GM18870 (cell line): ENCODE measurements at regions not wholly inside any gene's neighbourhood (a gene's known extent, or its start where the extent isn't known, plus 50 kb on each side); places are given as distances from the start of the nearest gene placed in this dataset.

Experiments
- ATAC-seq: cut with Tn5 transposase; IDR thresholded peaks from one replicate; pipeline ENCODE4 v1.9.1; 2021; ENCODE audit warnings: moderate library complexity; ENCODE audit not compliant: unreplicated experiment

DNA sequence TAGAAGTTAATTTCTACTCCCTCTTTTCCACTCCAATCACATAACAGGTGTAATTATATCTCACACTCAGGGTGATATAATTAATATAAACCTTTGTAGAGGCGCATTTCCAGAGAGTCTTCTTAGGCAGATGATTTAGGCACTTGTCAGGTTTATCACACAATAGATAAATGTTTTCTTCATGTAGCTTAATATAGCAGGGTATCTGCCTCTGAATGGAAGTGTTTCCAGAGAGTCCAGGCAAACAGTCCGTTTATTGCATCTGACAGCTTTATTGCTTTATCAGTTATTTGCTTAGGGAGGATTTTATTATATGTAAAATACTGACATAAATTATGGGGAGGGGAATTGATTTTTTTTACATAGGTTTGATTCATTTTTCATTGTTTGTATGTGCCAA, 766.3 kb downstream of the SLC4A3 start:
- ATAC-seq = no peak

DNA sequence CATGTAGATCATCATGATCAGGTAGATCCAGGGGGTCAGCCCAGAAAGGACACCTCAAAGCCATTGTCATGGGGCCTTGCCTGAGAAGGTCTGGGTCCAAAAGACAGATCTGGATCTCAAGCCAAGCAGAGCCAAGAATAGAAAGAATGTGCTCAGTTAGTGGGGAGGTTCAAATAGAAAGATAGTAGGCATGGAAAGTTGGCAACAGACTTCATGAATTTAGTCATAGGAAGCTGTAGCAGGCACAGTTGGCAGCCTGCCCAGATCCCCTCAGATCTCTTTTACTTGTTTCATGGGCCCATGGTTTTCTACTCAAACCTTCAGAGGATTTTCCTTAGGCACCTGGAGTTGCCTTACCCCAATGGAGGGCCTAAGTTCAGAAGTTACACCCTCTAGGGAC, 767.0 kb downstream of the SLC4A3 start:
- no peak for ATAC-seq

DNA sequence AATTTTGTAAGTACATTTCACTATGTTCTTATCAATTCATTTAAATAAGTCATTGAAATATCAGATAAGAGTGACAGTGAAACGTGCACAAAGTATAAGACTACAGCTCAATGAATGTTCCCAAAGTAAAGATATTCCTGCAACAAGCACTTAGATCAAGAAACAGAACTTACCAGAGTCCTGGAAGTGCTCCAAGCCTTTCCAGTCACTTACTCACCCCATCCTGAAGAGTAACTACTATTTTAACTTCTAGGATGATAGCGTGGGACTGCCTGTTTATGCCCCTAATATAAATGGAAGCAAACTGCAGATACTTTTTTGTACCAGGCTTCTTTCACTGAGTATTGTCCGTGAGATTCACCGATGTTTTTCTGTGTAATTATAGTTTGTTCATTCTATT, 768.9 kb downstream of the SLC4A3 start:
- ATAC-seq = no peak

DNA sequence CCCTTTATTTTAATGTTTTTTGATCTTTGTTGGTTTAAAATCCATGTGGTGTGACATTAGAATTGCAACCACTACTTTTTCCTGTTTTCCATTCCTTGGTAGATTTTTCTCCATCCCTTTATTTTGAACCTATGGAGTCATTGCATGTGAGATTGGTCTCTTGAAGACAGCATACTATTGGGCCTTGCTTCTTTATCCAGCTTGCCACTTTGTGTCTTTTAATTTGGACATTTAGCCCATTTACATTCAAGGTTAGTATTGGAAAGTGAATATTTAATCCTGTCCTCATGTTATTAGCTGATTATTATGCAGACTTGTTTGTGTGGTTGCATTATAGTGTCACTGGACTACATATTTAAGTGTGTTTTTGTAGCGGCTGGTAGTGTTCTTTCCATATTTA, 782.9 kb downstream of the SLC4A3 start:
- no peak for ATAC-seq

DNA sequence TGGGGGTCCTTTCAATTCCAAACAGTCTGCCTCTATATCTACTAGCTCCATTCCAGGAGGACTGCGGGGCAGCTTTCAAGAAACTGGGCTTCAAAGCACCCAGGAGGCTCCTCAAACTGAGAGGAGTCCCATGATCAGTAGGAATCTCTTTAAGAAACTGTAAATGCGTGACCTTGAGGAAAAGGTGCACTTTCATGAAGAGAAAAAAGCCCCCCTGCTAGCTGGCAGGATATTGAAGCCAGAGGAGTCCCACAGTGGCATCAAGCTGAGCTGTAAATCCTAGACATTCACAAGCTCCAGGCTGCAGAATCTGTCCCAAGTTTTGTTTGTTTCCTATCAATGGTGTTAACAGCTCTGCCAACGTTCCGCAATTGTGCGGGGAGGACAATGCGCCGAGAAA, 790.1 kb downstream of the SLC4A3 start:
- ATAC-seq = no peak

DNA sequence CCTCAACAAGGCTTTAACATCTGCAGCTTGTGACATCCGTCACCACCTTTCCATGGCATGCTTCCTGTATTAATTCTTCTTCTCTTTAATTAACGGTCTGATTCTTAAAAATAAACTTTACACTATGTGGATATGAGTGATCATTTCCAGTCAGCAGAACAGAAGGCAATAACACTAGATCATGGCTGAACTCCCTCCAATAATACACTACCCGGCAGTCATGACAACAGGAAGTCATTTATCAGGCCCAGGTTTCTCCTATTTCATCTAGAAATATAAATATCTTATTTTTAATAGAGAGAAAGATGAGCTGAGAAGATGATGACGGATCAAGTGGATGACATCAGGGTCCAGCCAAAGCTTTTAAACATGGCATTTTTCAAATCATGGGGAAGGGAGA, 792.2 kb downstream of the SLC4A3 start:
- ATAC-seq = no peak

DNA sequence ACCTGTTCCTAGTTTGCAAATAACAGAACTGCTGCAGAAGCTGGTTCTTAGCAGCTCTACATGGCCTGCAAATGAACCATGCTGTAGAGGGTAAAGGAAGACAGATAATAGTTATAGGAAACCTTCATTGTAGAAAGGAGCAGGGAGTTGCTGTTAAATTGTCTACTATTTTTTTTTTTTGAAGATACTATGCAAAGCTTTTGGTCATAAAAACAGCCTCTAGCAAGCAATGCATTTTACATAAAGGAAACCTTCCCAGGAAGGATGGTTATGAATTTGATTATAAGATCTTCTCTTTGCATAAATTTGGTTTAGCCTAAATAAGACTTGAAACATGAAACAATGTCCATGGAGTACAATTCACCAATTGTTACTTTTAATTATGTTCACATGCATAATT, 793.4 kb downstream of the SLC4A3 start:
- no peak for ATAC-seq

DNA sequence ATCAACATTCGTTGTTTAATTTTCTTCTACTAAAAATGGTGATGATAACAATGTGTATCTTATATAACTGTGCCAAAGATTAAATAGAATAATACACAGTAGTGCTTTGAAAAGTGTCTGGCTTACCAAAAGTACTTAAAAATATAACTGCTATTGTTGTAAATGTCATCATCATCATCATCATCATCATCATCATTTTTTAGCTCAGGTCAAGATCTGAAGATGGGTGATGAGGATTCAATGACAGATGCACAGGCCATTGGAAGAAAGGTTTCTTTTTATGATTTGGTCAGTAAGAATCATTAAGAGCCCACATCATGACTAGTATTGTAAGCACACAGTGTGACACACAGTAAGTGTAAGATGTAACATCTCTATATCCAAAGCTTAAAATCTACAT, 795.2 kb downstream of the SLC4A3 start:
- ATAC-seq = no peak

DNA sequence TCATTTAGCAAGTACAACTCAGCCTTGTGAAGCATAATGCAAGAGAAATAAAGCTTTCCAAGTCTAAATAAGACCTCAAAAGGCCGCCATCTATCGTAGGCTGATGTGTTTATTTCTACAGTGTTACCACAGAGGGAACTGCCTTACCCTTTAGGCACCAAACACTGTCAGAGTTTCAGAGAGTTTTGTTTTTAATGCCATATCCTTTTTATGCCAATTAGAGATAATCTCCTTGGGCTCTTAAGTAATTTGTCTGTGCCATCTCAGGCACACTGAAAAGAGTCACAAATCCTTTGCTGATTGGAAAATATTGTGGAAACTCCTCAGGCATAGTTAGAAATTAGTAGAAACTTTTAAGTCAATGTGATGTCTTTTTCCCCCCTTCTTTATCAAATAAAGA, 797.1 kb downstream of the SLC4A3 start:
- no peak for ATAC-seq

DNA sequence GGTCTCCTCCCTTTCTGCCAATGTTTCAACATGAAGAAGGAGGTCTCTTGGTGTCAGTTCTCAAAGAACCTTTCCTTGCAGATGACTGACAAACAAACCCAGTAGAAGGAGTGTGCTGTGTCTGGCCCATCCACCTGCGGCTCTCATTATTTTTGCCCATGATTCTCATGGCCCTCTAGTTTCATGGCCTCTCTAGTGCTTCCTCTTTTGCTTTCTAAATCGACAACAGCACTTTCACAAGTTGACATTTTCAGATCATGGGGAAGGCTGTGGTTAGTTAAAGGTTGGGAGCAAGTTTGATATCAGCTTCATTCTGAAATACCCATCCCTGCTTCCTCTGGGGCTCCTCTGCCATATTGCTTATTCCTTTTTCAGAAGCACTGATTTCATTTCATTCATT, 805.2 kb downstream of the SLC4A3 start:
- peak; percentile 67 for ATAC-seq

DNA sequence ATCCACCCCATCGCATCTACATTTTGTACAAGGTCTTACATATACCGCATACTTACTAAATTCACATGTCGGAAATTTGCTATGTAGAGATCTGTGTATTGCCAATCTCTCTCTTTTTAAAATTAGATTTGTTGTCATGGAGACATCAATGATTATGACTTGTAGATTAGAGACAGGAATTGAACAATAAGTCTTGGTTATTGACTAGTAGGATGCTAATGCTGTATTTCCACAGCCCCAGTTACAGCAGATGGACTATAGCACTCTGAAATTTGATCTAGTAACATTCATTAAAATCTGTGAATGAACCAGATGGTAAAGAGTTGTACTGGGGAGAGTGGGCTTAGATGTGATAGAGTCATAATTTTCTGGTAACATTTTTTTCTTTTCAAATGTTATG, 805.7 kb downstream of the SLC4A3 start:
- no peak for ATAC-seq

DNA sequence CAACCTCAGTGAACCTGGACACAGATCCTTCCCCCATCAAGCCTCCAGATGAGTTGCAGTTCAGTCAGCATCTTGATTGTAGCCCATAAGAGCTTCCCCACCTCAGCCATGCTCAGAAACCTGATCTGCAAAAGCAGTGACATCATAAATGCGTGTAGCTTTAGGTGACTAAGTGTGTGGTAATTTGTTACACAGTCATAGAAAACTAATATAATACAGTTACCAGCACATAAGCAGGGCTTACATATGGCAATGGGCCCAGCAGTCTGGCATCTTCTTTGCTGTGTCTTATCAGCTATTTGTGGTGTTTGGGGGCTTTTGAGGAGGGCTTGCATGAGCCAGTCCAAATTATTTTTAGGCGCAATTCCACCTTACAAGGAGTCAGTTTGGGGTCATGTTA, 807.0 kb downstream of the SLC4A3 start:
- no peak for ATAC-seq

DNA sequence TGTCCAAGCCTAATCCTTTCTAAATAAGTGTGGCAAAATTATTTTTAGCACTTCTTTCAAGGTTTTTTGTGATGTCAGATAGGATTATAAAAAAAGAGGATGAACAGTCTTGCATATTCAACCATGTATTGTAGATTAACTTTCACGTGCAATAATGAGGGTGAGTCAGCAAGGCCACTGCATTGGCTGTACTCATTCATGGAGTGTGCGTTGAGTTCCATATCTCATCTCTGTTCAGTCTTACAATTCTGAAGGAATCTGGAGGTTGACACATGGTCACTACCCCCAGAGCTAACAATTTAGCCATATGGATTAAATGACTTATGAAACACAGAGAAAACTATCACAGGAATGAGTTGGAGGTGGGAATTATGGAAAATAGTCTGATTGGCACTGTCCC, 810.5 kb downstream of the SLC4A3 start:
- ATAC-seq = no peak

DNA sequence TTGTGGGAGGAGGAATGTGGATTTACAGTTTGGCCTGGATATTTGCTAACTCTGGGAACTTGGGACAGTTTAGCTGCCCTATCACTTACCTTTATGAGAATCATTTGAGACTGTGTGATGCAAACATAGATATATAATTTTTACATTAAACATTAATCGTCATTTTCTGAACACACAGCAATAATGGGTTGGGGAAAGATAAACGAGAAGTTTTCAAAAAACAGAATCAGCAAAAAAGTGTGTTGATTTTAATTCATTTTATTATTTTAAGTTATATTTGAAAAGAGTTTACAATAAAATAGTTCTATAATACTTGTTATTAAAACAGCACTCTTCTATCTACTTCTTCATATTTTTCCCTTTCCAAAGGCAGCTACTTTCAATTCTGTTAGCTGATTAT, 813.3 kb downstream of the SLC4A3 start:
- ATAC-seq = no peak

DNA sequence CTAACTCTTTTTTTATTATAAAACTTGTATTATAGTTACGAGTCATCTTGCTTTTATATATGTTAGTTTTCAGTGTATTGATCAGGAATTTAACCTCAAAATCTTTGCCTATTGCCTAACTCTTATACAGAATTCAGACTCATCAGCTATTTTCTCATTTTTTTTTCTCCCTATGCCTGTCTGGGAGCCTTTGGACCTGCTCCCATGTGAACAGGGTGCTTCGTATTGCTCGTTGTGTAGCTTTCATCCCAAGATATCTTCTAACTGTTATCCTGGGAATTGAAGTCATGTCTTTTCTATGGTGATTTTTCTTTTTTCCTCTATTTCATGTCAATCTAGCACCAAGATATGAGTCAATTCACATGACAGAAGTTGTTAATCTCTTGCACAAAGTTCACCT, 814.0 kb downstream of the SLC4A3 start:
- ATAC-seq = no peak

DNA sequence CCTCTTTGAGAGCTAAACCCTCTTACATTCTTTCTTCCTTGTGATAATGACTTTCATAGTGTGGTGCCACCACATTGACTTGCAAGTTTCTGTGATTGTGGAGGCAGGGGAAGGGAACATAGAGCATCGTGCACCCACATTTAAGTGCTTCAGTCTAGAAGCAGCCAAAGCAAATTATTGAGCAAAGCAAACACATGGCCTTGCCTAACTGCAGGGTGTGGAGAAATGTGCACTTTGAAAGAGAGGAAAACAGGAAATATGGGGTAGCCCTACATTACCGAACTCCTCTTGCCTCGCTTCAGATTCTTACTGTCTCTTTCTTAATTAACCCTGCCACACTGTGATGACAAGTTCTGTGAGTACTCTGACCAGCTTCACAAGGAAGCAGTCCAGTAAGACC, 814.6 kb downstream of the SLC4A3 start:
- ATAC-seq = no peak

DNA sequence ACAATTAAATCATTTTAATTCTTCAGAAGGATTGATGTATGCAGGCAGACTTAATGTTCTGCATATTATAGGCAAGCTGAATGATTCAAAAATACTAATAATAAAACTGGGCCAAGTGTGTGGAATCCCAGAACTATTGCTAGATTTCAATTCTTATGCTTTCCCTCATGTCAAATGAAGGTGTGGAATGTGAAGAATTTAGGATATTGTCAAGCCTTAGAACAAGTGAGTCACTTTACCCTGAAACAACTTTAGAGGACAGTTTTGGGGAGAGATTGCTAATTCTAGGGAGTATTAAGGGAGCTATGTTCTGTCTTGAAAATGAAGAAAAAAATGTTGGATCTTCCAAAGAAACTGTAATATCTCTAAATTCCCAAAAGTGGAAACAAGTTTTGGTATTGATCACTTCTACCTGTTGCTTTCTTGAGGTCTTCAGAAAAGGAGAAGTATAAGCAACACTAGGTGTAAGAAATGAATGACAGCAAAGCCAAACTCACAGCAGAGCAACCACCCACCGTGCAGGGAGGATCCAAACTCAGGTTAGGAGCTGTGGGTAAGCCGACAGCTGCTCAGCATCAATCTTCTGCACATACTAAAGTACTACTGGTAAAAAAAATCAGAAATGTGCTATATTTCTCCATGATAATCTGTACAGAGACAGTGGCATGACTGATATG, 818.1 kb downstream of the SLC4A3 start:
- no peak for ATAC-seq

DNA sequence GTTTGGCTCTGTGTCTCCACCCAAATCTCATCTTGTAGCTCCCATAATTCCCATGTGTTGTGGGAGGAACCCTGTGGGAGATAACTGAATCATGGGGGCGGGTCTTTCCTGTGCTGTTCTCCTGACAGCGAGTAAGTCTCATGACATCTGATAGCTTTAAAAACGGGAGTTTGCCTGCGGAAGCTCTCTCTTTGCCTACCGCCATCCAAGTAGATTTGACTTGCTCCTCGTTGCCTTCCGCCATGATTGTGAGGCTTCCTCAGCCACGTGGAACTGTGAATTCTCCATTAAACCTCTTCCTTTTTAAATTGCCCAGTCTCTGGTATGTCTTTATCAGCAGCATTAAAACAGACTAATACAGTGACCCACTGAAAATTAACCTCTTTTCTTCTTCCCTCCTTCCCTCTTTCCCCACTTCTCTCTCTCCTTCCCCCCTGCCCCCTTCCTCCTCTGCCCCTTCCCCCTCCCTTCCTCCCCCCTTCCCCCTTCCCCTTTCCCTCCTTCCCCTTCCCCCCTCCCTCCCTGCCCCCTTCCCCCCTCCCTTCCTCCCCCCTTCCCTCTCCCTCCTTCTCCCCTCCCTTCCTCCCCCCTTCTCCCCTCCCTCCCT, 818.8 kb downstream of the SLC4A3 start:
- no peak for ATAC-seq

DNA sequence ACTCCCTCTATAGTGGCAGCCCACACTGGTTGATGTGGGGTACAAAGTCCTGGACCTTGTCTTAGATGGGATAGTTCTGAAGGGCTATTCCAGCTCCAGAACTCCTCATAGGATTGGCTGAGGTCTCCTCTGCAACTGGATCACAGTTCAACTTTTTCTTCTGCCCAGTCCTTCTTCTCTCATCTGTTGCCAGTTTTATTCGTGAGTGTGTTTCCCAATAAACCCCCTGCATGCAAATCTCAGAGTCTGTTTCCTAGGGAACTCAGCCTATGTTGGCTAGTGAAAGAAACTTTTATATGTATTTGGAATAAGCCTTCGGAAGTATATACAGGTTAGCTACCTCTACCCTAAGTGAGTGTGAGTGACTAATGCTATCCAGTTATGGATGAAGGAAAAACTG, 823.4 kb downstream of the SLC4A3 start:
- no peak for ATAC-seq

DNA sequence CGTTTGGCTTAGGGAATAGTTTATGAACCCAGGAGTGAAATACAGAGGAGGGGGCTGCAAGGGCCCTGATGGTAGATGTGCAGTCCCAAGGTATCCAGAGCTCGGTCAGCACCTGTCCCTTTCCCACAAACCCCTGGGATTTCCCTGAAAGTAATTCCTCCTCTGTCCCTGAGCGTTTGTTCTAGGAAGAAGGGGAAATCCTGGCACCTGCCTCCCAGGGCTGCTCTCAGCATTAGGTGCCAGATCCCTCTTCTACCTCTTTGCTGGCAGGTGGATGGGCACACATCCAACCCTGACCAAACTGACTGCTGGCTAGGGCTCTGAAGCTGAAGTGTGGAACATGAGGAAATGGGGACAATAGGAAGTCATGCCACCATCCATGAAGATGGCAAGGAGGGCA, 824.0 kb downstream of the SLC4A3 start:
- no peak for ATAC-seq

DNA sequence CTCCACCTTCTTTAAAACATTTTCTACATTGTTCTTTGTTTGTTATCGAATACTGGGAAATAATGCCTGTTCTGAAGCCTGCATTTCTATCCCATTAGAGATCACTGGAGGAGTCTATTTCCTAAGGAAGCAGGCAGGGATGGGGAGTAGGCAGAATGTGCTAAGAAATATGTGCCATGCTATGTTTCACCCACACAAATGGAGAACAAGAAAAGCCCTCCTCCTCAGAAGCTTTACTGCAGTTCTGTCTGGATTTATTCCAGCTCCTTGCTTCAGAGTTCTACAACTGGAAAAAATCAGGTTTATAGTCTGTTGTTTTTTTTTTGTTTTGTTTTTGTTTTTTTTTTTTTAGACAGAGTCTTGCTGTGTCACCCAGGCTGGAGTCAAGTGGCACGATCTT, 825.1 kb downstream of the SLC4A3 start:
- ATAC-seq = no peak

DNA sequence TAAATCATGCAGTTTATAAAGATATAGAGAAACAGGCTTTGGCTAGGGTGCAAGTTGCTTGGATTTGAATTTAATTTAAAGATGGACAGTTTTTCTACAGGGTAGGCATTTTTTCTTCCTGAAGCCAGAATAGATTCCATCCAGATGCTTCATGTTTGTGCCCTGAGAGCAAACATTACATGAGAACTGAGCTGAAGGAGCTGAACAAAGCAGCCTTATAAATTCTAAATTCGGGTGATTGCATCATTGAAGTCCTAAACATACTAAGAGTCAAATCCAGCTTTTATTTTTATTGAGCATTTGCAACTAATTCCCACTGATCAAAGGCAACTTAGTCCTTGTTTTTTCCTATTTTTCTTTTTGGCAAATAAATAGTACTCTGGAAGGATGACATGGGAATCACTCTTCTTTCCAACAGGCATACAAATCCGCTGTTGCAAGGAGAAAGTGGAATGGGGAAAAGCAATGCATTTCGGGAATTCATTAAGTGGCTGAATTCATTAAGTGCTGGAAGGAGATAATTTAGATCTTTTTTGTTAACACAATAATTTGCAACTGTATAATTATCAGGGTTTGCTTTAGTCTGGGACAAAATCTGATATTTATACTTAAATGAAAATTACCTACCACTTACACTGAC, 828.0 kb downstream of the SLC4A3 start:
- no peak for ATAC-seq

DNA sequence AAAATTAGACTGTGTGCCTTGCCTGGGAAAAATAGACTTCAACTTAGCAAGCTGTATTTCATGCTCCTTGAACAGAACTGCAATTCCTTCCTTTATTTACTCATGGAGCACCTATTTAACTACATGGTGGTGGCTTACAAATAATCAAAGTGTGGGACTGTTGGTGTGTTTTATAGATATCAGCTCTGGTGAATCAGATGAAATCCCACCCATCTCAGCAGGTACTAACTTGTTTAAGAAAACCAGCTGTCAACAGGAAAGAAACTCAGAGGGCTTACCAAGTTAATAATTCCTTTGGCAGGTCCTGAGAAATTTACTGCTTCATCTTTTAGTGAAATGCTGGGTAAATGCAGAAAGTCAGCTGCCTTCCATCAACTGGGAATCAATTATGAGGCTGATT, 830.6 kb downstream of the SLC4A3 start:
- no peak for ATAC-seq
